HG03097 (cell line): ENCODE measurements at regions not wholly inside any gene's neighbourhood (a gene's known extent, or its start where the extent isn't known, plus 50 kb on each side); places are given as distances from the start of the nearest gene placed in this dataset.

Experiments
- ATAC-seq: cut with Tn5 transposase; IDR thresholded peaks from one replicate; pipeline ENCODE4 v1.9.1; 2021; ENCODE audit not compliant: unreplicated experiment, low FRiP score

GRCh38 chr18:61989138-61989537 is 96.3 kb upstream of the RNF152 start:
- no peak for ATAC-seq

GRCh38 chr18:61988100-61988499 is 95.3 kb upstream of the RNF152 start:
- ATAC-seq, result no peak

- no peak for ATAC-seq
Measured at GRCh38 chr18:61985681-61986080, 92.9 kb upstream of the RNF152 start.

- no peak for ATAC-seq
Measured at GRCh38 chr18:61984349-61984748, 91.5 kb upstream of the RNF152 start.

GRCh38 chr18:61982475-61982874 is 89.7 kb upstream of the RNF152 start:
- ATAC-seq, result no peak

- ATAC-seq, result no peak
Measured at GRCh38 chr18:61980355-61980754, 87.5 kb upstream of the RNF152 start.

GRCh38 chr18:61975526-61976326 is 82.9 kb upstream of the RNF152 start:
- ATAC-seq, result peak; percentile 48

GRCh38 chr18:61973273-61974115 is 80.7 kb upstream of the RNF152 start:
- ATAC-seq, result no peak

GRCh38 chr18:61972389-61973264 is 79.8 kb upstream of the RNF152 start:
- peak; percentile 64 for ATAC-seq

GRCh38 chr18:61967252-61967891 is 74.6 kb upstream of the RNF152 start:
- ATAC-seq, result no peak

GRCh38 chr18:61965311-61965710 is 72.5 kb upstream of the RNF152 start:
- ATAC-seq, result no peak

GRCh38 chr18:61964616-61965015 is 71.8 kb upstream of the RNF152 start:
- ATAC-seq, result no peak

GRCh38 chr18:61963705-61964104 is 70.9 kb upstream of the RNF152 start:
- no peak for ATAC-seq

- no peak for ATAC-seq
Measured at GRCh38 chr18:61957801-61958516, 65.2 kb upstream of the RNF152 start.

- peak; percentile 47 for ATAC-seq
Measured at GRCh38 chr18:61955644-61956043, 62.8 kb upstream of the RNF152 start.

- no peak for ATAC-seq
Measured at GRCh38 chr18:61954096-61954746, 61.4 kb upstream of the RNF152 start.

GRCh38 chr18:61953641-61954040 is 60.8 kb upstream of the RNF152 start:
- no peak for ATAC-seq

- no peak for ATAC-seq
Measured at GRCh38 chr18:61953161-61953560, 60.4 kb upstream of the RNF152 start.

- no peak for ATAC-seq
Measured at GRCh38 chr18:61951396-61951795, 58.6 kb upstream of the RNF152 start.
